ENCODE measurements at regions not wholly inside any gene's neighbourhood (a gene's known extent, or its start where the extent isn't known, plus 50 kb on each side); places are given as distances from the start of the nearest gene placed in this dataset.

DNA sequence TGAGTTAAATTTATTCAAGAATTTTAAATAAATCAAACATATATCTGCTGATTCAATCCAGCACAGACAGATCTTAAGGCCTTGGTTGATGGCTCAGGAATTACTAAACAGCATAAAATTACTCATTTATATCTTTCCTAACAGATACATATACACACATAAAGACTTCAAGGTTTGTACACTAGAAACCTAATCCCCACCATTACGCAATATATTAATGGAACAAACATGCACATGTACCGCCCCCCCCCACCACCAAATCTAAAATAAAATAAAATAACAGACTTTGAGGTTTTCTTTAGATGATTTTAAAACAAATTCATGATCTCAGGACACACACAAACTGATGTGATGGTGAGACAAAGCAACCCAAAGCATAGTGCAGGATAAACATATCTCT, 333.9 kb upstream of the DDX53 start:
- H3K79me2 ChIP-seq (ENCODE audit: low read length) = no peaks in the 10 kb centered on the region
- H2AFZ ChIP-seq (ENCODE audit: low read depth, low read length) = no peak overlapping the region
- no peak overlapping the region for H3K4me2 ChIP-seq (ENCODE audit: low read length)
- no peak overlapping the region for H3K4me3 ChIP-seq (ENCODE audit: low read length)
- no peaks in the 10 kb centered on the region for H3K27me3 ChIP-seq (ENCODE audit: low read depth, low read length)
- H3K4me1 ChIP-seq (ENCODE audit: low read length) = no peaks in the 10 kb centered on the region
- TF ChIP-seq CTCF (IDR thresholded peaks at IDR 0.05; ENCODE audit: low read depth, low read length) (no peak), EZH2phosphoT487 (IDR thresholded peaks at IDR 0.05; ENCODE audit: low read depth) (no peak)
- H3K36me3 ChIP-seq (replicated peaks; ENCODE audit: low read depth, low read length) = no peaks in the 10 kb centered on the region
- H3K9ac ChIP-seq (ENCODE audit: low read length) = no peak overlapping the region
- no peaks in the 10 kb centered on the region for H3K9me3 ChIP-seq (ENCODE audit: insufficient read depth, low read length)
- H4K20me1 ChIP-seq (ENCODE audit: insufficient read depth, low read length) = no peaks in the 10 kb centered on the region
- no peak overlapping the region for H3K27ac ChIP-seq (ENCODE audit: low read length)

DNA sequence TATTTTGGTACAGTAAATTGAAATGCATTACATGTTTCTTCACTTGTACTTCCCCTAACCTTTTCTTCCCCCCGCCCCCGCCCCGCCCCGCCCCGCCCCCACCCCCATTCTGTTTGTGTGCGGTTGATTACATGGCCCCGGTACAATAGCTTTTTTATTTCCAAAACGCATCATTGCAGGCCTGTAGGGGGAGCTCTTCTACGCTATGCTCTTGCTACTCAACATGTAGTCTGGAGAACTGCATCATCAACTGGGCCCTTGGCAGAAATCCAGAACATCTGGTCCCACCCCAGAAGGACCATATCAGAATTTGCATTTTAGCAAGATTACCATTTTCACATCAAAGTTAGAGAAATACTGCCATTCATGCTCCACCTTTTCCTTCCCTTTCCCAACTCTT, 333.3 kb upstream of the DDX53 start:
- H3K9me3 ChIP-seq (ENCODE audit: insufficient read depth, low read length) = no peaks in the 10 kb centered on the region
- TF ChIP-seq EZH2phosphoT487 (IDR thresholded peaks at IDR 0.05; ENCODE audit: low read depth) = no peak
- peak; percentile 41 for TF ChIP-seq CTCF (IDR thresholded peaks at IDR 0.05; ENCODE audit: low read depth, low read length)
- H3K27ac ChIP-seq (ENCODE audit: low read length) = no peak overlapping the region
- no peak overlapping the region for H2AFZ ChIP-seq (ENCODE audit: low read depth, low read length)
- no peaks in the 10 kb centered on the region for H3K4me1 ChIP-seq (ENCODE audit: low read length)
- H4K20me1 ChIP-seq (ENCODE audit: insufficient read depth, low read length) = no peaks in the 10 kb centered on the region
- no peaks in the 10 kb centered on the region for H3K36me3 ChIP-seq (replicated peaks; ENCODE audit: low read depth, low read length)
- H3K4me3 ChIP-seq (ENCODE audit: low read length) = no peak overlapping the region
- H3K9ac ChIP-seq (ENCODE audit: low read length) = no peak overlapping the region
- no peak overlapping the region for H3K4me2 ChIP-seq (ENCODE audit: low read length)
- no peaks in the 10 kb centered on the region for H3K79me2 ChIP-seq (ENCODE audit: low read length)
- no peaks in the 10 kb centered on the region for H3K27me3 ChIP-seq (ENCODE audit: low read depth, low read length)

GRCh38 chrX:22674932-22675331, 324.8 kb upstream of the DDX53 start:
- Histone ChIP-seq H4K20me1 (ENCODE audit: insufficient read depth, low read length) (no peaks in the 10 kb centered on the region), H3K9ac (ENCODE audit: low read length) (no peak overlapping the region)

GRCh38 chrX:22686138-22686541, 313.6 kb upstream of the DDX53 start:
- Histone ChIP-seq H4K20me1 (ENCODE audit: insufficient read depth, low read length) (no peaks in the 10 kb centered on the region), H3K4me1 (ENCODE audit: low read length) (peaks cover 3% of the 10 kb centered on the region; the same call in 1 of the 2 replicates), H3K4me2 (ENCODE audit: low read length) (peak overlapping the region; percentile 45), H3K36me3 (replicated peaks; ENCODE audit: low read depth, low read length) (no peaks in the 10 kb centered on the region), H3K9me3 (ENCODE audit: insufficient read depth, low read length) (no peaks in the 10 kb centered on the region), H3K27me3 (ENCODE audit: low read depth, low read length) (no peaks in the 10 kb centered on the region), H2AFZ (ENCODE audit: low read depth, low read length) (peak overlapping the region; percentile 15; the same call in 1 of the 2 replicates), H3K4me3 (ENCODE audit: low read length) (peak overlapping the region; percentile 41), H3K27ac (ENCODE audit: low read length) (no peak overlapping the region), H3K79me2 (ENCODE audit: low read length) (no peaks in the 10 kb centered on the region), H3K9ac (ENCODE audit: low read length) (no peak overlapping the region)
- TF ChIP-seq CTCF (IDR thresholded peaks at IDR 0.05; ENCODE audit: low read depth, low read length) (no peak), EZH2phosphoT487 (IDR thresholded peaks at IDR 0.05; ENCODE audit: low read depth) (no peak)

More at GRCh38 chrX:22674932-22675331, 324.8 kb upstream of the DDX53 start:
- no peaks in the 10 kb centered on the region for H3K36me3 ChIP-seq (replicated peaks; ENCODE audit: low read depth, low read length)
- TF ChIP-seq EZH2phosphoT487 (IDR thresholded peaks at IDR 0.05; ENCODE audit: low read depth) = no peak
- no peak for TF ChIP-seq CTCF (IDR thresholded peaks at IDR 0.05; ENCODE audit: low read depth, low read length)
- no peak overlapping the region for H3K27ac ChIP-seq (ENCODE audit: low read length)
- no peak overlapping the region for H2AFZ ChIP-seq (ENCODE audit: low read depth, low read length)
- no peaks in the 10 kb centered on the region for H3K9me3 ChIP-seq (ENCODE audit: insufficient read depth, low read length)
- H3K4me1 ChIP-seq (ENCODE audit: low read length) = no peaks in the 10 kb centered on the region
- no peak overlapping the region for H3K4me3 ChIP-seq (ENCODE audit: low read length)
- no peak overlapping the region for H3K4me2 ChIP-seq (ENCODE audit: low read length)
- no peaks in the 10 kb centered on the region for H3K27me3 ChIP-seq (ENCODE audit: low read depth, low read length)
- no peaks in the 10 kb centered on the region for H3K79me2 ChIP-seq (ENCODE audit: low read length)
